ENCODE measurements at regions not wholly inside any gene's neighbourhood (a gene's known extent, or its start where the extent isn't known, plus 50 kb on each side); places are given as distances from the start of the nearest gene placed in this dataset.

DNA sequence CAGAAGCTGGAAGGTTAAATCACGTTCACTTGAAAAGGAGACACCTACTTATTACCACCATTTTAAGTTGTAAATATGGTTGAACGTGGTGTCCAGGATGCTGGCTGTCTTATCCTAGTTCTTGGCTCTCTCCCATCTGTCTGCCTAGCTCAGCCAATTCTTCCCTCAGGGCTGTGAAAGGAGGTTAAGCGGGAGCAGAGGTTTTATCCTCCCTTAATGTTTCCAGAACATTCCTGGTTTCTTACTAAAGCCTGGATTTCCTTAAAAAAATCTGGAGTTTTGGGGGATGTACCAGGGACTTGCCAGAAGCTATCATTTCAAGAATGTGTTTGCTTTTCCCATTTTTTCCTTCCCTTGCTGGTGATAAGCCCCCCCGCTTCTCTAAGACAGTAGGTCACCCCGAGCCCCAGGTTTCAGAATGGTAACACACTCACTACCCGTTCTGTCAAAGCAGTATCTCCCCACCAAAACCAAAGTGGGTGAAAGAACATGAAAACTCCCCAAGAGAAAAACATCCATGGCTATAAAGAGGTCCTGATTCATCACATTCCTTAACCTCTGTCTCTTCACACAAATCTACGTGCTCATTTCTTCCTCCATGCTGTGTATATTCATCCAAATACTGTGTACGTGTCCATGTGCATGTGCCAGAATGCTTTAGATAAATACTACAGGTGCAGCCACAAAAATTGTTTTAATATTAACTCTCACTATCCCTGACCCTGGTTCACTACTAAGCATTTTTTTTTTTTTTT is 114.7 kb downstream of the MAP3K21 start:
- peaks cover 4% of the 10 kb centered on the region in 2 experiments for H3K27me3 ChIP-seq (ENCODE audit: control insufficient read depth in 1 of 2, insufficient read depth in 2 of 2, low read length in 2 of 2)
- H3K4me3 ChIP-seq (ENCODE audit: low read length): no peak overlapping the region
- TF ChIP-seq, protein P1, sequence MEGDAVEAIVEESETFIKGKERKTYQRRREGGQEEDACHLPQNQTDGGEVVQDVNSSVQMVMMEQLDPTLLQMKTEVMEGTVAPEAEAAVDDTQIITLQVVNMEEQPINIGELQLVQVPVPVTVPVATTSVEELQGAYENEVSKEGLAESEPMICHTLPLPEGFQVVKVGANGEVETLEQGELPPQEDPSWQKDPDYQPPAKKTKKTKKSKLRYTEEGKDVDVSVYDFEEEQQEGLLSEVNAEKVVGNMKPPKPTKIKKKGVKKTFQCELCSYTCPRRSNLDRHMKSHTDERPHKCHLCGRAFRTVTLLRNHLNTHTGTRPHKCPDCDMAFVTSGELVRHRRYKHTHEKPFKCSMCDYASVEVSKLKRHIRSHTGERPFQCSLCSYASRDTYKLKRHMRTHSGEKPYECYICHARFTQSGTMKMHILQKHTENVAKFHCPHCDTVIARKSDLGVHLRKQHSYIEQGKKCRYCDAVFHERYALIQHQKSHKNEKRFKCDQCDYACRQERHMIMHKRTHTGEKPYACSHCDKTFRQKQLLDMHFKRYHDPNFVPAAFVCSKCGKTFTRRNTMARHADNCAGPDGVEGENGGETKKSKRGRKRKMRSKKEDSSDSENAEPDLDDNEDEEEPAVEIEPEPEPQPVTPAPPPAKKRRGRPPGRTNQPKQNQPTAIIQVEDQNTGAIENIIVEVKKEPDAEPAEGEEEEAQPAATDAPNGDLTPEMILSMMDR (IDR thresholded peaks at IDR 0.05): no peak
- no peaks in the 10 kb centered on the region for H3K4me1 ChIP-seq (ENCODE audit: insufficient read depth, low read length)
- H3K9me3 Mint-ChIP-seq: no peaks in the 10 kb centered on the region
- H3K27ac Mint-ChIP-seq: no peak overlapping the region
- ChIA-PET CTCF (no interaction called here), POLR2A (no interaction called here)
- ATAC-seq (ENCODE audit: poor library complexity) (no peak), DNase-seq (no peak)
- H3K4me3 Mint-ChIP-seq: no peak overlapping the region
- peaks cover 15% of the 10 kb centered on the region for H3K27me3 Mint-ChIP-seq
- no peaks in the 10 kb centered on the region for H3K36me3 ChIP-seq (ENCODE audit: insufficient read depth, low read length)
- no peaks in the 10 kb centered on the region for H3K4me1 Mint-ChIP-seq (ENCODE audit: low read depth)
- H3K9me3 ChIP-seq (ENCODE audit: control insufficient read depth in 1 of 2, insufficient read depth in 1 of 2, low read length in 2 of 2): no peaks in the 10 kb centered on the region
- H3K36me3 Mint-ChIP-seq (ENCODE audit: low read depth): no peaks in the 10 kb centered on the region
- H3K27ac ChIP-seq (ENCODE audit: low read depth in 1 of 2, low read length in 2 of 2): no peak overlapping the region
- intact Hi-C loops (cut with DNase I, micrococcal nuclease): no loop called here

DNA sequence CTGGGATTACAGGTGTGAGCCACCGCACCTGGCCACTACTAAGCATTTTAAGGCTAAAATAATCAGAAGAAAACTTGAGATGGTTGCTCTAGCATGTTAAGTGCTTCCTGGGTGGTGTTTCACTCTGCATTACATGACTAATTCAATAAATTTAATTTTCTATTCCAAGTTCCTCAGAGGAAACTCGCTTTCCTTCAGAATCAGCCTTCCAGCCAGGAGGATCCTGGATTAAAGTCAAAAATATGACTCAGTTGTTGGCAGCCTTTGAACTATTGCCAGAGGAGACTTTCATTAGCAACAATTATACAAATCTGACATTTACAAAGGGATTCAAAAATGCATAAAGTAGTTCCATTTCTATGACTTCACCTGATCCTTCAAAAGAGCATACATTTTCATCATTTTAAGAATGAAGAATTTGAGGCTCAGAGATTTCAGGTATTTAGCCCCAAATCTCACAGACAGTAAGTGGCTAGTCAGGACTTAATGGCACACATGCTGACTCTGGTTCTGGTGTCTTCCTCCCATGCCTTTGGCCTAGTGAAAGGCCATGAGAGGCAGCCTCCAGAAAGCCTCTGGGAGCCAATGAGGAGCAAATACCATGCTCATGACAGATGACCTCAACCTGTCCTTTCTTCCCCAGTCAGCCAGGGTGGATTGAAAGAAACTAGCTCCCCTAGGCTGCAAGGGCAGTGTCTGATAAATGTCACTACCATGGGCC is 115.7 kb downstream of the MAP3K21 start:
- H3K4me3 ChIP-seq (ENCODE audit: low read length): no peak overlapping the region
- H3K36me3 ChIP-seq (ENCODE audit: insufficient read depth, low read length): no peaks in the 10 kb centered on the region
- DNase-seq (no peak), ATAC-seq (ENCODE audit: poor library complexity) (no peak)
- Mint-ChIP-seq H3K27me3 (peaks cover 19% of the 10 kb centered on the region), H3K4me1 (ENCODE audit: low read depth) (no peaks in the 10 kb centered on the region), H3K9me3 (no peaks in the 10 kb centered on the region), H3K4me3 (no peak overlapping the region), H3K27ac (no peak overlapping the region), H3K36me3 (ENCODE audit: low read depth) (no peaks in the 10 kb centered on the region)
- peaks cover 4% of the 10 kb centered on the region in 2 experiments for H3K27me3 ChIP-seq (ENCODE audit: control insufficient read depth in 1 of 2, insufficient read depth in 2 of 2, low read length in 2 of 2)
- intact Hi-C loops (cut with DNase I, micrococcal nuclease): no loop called here
- TF ChIP-seq, protein P1 (IDR thresholded peaks at IDR 0.05): no peak
- POLR2A ChIA-PET: no interaction called here
- H3K9me3 ChIP-seq (ENCODE audit: control insufficient read depth in 1 of 2, insufficient read depth in 1 of 2, low read length in 2 of 2): no peaks in the 10 kb centered on the region
- H3K4me1 ChIP-seq (ENCODE audit: insufficient read depth, low read length): no peaks in the 10 kb centered on the region
- CTCF ChIA-PET: no interaction called here
- H3K27ac ChIP-seq (ENCODE audit: low read depth in 1 of 2, low read length in 2 of 2): no peak overlapping the region

DNA sequence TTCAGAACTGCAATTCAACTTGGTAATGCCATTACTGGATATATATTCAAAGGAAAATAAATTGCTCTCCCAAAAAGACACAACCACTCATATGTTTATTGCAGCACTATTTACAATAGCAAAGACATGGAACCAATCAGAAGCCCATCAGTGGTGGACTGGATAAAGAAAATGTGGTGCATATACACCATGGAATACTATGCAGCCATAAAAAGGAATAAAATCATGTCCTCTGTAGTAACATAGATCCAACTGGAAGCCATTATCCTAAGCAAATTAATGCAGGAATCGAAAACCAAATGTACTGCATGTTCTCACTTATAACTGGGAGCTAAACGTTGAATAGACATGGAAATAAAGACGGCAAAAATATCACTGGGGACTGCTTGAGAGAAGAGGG is 117.0 kb downstream of the MAP3K21 start:
- CTCF ChIA-PET: no interaction called here
- Mint-ChIP-seq H3K4me1 (ENCODE audit: low read depth) (no peaks in the 10 kb centered on the region), H3K27me3 (peaks cover 21% of the 10 kb centered on the region)

More for the DNA sequence above, 117.0 kb downstream of the MAP3K21 start:
- TF ChIP-seq, protein P1 (IDR thresholded peaks at IDR 0.05): no peak
- POLR2A ChIA-PET: no interaction called here
- Mint-ChIP-seq H3K4me3 (no peak overlapping the region), H3K36me3 (ENCODE audit: low read depth) (no peaks in the 10 kb centered on the region), H3K27ac (no peak overlapping the region), H3K9me3 (no peaks in the 10 kb centered on the region)
- no peaks in the 10 kb centered on the region for H3K36me3 ChIP-seq (ENCODE audit: insufficient read depth, low read length)
- peaks cover 4% of the 10 kb centered on the region in 2 experiments for H3K27me3 ChIP-seq (ENCODE audit: control insufficient read depth in 1 of 2, insufficient read depth in 2 of 2, low read length in 2 of 2)
- no peak overlapping the region for H3K27ac ChIP-seq (ENCODE audit: low read depth in 1 of 2, low read length in 2 of 2)
- no peaks in the 10 kb centered on the region for H3K4me1 ChIP-seq (ENCODE audit: insufficient read depth, low read length)
- intact Hi-C loops (cut with DNase I, micrococcal nuclease): no loop called here
- H3K9me3 ChIP-seq (ENCODE audit: control insufficient read depth in 1 of 2, insufficient read depth in 1 of 2, low read length in 2 of 2): no peaks in the 10 kb centered on the region
- no peak overlapping the region for H3K4me3 ChIP-seq (ENCODE audit: low read length)
- DNase-seq (no peak), ATAC-seq (ENCODE audit: poor library complexity) (no peak)
